NCI-H1694 treated with DMSO at 0.1 percent for 48 hours (cell line): ENCODE measurements at regions not wholly inside any gene's neighbourhood (a gene's known extent, or its start where the extent isn't known, plus 50 kb on each side); places are given as distances from the start of the nearest gene placed in this dataset.
"Not testable (repeated sequence)": the region's sequence is repeated elsewhere in the genome, so short reads cannot be mapped to it uniquely, and the experiment has no call there.

Experiments
- DNase-seq: peaks from one replicate; lab custom pipeline; 2025; lab: John Stamatoyannopoulos, UW

DNA sequence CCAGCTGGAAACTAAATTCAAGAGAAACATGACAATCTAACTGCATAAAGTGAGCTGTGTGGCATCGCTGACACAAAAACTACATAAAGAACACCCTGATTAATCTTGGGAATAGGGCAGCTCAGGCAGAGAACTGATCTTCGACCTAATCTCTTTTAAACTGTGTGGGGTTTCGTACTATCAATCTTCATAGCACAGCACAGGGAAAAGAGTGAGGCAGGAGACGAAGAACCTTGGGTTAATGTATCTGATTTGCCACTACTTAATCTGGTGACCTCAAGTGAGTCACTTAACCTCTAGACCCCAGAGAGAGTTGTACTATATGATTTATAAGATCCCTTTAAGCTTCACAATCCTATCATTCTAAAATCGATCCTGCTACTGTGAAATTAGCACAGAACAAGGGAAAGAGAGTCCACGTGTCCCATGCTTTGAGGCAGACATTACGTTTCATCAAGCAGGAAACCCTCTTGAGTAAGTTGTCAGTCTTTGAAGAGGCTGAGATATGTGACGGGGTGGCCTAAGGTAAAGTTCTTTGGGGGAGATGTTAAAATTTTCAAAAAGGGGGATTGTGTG is 519.7 kb downstream of the SOCS6 start:
- no peak for DNase-seq

DNA sequence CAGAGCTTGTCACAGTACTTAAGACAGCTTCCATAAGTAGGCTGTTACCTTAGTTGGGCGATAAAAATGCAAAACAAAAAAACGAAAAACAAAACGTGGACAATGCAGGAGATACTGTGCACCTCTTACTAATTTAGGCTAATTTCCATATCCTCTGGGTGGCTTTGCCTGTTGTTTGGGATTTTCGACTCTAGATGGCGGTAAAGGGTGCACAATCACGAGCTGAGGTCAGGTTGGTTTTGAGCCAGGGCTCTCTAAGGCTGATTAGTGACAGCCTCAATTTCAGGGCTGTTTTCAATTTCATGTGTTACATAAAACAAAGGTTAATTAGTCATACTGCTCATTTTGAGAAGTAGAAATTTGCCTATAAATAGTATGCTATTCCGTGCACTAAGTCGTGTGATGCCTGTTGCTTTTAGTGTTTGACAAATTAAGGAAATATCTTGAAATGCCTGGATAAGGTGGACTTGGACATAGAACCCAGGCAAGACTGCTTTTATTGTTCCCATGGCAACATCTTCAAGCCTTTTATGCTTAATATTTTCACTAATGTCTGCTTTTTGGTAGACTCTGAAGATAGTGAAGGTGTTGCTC is 493.1 kb downstream of the SOCS6 start:
- DNase-seq, result peak; percentile 33

DNA sequence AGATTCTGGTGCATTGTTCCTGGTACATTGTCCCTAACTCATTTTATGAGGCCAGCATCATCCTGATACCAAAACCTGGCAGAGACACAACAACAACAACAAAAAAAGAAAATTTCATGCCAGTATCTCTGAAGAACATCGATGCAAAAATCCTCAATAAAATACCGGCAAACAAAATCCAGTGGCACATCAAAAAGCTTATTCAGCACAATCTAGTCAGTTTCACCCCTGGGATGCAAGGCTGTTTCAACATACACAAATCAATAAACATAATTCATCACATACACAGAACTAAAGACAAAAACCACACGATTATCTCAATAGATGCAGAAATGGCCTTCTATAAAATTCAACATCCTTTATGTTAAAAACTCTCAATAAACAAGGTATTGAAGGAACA is 477.4 kb downstream of the SOCS6 start:
- not testable (repeated sequence) for DNase-seq

DNA sequence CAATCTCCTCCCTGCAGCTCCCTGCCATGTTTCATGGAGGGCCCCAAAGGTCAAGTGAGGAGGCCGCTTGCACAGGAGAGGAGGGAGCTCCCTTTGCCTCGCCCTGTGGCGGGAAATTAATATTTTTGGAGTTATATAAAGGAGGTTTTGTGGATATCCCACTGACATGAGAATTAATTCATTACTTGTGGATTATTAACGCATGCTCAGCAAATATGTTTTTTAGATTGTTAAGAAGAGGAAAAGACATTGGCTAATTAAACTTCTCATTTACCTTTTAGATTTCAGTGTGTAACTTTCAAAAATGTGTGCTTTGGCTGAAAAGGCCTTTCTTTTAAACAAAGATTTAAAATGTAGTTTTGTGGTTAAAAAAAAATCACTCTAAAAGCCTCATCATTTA is 474.0 kb downstream of the SOCS6 start:
- no peak for DNase-seq

DNA sequence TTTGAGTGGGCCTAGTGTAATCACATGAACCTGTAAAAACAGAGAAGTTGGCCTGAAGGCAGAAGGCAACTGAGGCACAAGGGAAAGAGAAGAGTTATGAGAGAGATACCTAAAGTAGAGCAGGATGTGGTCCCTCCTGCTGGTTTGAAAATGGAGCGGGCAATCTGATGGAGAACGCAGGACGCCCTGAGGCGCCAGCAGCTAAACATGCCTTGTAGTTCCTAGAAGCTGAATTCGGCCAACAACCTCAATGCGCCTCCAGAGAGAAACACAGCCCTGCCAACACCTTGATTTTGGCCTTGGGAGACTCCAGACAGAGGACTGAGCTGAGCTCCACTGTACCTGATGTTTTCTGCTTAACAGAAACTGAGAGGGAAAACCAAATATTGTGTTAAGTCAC is 469.9 kb downstream of the SOCS6 start:
- DNase-seq, result no peak

DNA sequence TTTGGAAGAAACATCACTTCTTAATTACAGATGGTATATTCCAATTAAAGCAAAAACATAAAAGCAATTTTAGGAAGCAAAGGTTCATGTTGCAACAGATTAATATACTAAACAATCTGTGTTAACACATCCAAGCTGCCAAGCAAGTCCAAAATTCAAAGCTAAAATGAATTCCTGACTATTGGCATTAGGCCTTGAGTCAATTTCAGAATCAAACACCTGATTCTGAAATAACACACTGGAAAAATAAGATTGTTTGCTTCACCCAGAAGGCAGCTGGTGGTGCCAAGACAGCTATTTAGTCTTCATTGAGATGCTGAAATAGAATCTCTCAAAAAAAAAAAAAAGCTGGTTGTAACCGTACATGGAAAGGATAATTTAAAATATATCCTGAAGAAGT is 465.6 kb downstream of the SOCS6 start:
- DNase-seq, result no peak

DNA sequence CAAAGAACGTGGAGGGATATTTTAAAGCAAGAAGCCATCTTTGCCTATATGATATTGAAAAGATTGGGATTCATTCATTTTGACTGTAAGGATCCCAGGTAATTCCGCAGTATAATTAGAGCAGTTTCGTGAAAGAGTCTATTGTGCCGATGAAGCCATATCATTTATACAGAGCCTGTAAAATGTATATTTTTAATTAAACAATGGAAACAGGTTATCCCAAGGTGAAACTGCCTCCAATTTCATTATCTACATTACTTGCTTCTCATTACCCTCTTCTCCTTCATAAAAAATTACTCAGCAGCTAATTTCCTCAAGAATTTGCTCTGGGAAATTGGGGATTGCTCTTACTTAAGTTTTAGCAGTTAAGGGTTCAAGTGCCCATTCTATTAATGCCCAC is 444.1 kb downstream of the SOCS6 start:
- DNase-seq, result no peak

DNA sequence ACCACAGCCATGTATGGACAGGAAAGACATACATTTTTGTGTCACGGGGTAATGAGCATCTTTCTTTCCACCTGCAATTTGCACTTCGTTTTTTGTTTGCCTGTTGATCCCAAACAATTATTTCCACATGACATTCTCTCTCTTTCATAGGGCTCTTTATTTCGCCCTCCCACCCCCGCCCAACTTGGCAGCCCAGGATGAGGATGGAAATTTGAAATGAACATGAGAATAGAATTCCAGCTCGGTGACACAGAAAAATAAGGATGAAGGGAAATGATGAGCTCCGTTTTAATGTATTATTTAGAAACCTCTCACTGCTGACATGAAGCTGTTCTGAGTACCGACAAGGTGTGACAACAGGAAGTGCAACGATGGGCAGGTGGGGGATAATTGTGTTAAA is 443.3 kb downstream of the SOCS6 start:
- DNase-seq, result no peak

DNA sequence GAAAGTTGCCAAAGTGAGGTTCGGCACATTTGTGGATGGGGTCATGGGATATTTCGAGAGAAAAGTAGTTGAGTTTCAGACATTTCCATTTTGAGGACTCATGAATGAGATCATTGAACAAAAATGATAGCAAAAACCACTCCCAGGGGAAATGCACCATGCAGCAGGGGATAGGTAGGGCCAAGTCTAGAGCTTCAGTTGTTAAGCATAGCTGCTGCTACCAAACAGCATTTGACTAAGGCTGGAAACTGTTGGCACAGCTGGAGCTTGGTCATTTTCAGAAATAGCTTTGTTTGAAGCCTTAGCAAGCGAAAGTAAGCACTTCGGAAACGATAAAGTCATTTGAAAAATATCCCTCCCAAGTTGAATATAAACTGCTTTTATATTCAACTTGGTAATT is 431.8 kb downstream of the SOCS6 start:
- DNase-seq, result no peak

DNA sequence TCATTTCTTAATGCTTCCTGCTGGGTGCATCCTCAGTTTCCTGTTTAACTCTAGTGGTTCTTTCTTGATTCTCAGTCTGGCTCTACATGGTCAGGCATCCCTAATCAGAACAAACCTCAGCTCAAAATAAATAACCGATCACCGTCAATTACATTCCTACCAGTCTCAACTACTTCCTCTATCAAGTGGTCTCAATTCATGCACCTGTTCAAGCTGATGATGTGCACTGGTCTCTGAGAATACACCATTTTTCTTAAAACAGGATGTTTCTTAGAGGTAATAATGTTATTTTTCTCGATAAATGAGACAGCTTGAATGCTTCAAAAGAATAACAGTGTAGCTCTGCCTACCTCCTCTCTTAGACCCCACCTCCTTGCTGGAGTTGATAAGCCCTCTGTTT is 420.9 kb downstream of the SOCS6 start:
- DNase-seq, result no peak

DNA sequence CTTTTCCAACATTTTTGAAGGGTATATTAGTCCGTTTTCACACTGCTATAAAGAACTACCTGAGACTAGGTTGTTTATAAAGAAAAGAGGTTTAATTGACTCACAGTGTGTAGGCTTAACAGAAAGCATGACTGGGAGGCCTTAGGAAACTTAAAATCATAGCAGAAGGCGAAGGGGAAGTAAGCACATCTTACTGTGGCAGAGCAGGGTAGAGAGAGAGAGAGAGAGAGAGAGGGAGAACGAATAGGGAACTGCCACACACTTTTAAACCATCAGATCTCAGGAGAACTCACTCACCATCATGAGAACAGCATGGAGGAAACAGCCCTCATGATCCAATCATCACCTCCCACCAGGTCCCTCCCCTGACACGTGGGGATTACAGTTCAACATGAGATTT is 420.3 kb downstream of the SOCS6 start:
- no peak for DNase-seq

DNA sequence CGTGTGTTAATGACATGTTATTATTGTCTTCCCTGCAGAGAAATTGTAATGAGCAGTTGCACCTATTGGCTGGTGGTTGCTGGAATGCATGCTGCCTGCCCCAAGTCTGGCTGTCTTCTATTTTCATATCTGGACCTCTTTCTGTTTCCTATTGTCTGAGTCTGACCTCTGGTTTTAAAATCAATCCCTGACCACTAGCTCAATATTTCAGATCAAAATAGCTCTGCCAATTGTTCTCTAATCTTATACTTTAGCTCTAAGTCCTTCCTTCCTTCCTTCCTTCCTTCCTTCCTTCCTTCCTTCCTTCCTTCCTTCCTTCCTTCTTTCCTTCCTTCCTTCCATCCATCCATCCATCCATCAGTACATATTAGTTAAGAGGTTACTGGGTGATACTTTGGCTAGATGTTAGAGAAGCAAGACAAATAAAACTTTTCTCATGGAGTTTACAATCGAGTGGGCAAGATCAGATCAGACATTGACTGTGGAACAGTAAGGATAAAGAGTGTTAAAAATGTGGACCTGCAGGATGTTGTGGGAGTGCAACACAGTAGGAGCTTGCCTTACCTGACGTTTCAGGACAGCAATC is 417.1 kb downstream of the SOCS6 start:
- DNase-seq, result no peak

DNA sequence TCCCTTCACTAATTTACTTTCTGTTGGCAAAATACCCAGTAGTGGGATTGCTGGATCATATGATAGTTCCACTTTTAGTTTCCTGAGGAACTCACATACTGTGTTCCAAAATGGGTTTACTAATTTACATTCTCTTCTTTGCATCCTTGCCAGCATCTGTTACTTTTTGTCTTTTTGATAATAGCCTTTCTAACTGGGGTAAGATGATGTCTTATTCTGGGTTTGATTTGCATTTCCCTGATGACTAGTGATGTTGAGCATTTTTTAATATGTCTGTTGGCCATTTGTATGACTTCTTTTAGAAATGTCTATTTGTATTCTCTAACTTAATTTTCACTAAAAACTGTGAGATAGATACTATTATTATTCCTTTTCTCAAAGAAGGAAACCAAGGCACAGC is 411.7 kb downstream of the SOCS6 start:
- DNase-seq, result no peak

DNA sequence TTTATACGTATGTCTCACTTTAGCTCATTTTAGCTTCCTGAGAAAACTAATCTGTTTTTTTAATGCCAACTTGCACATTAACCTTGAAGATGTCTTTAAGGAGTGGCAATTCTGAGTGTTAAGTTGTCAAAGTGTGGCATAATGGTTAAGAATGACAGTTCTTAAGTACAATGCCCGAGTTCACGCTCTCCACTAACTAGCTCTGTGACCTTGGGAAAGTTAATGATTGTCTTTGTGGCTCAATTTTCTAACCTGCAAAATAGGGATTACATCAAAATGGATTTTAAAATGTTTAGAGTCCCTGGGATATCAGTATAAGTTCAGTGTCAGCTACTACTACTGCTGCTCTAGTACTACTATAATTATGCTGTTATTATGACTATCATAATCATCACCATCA is 409.7 kb downstream of the SOCS6 start:
- DNase-seq, result no peak

DNA sequence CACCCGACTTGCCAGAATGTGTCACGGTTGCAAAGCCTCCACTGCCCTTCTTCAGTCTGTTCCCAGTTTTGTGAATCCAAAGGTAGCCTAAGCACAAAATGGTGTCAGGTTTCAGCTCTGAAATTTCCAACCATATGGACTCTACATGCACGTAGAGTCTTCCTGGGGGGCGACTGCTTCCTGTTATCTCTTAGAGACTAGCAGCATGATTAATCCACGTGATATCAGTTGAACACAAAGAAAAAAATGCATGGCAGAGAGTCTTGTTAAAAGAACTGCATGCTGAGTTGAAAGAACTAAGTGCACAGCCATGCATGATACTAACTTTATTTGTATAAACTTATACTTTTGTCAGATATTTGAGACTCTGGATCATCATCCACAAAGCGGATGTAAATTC is 404.4 kb downstream of the SOCS6 start:
- DNase-seq, result no peak

DNA sequence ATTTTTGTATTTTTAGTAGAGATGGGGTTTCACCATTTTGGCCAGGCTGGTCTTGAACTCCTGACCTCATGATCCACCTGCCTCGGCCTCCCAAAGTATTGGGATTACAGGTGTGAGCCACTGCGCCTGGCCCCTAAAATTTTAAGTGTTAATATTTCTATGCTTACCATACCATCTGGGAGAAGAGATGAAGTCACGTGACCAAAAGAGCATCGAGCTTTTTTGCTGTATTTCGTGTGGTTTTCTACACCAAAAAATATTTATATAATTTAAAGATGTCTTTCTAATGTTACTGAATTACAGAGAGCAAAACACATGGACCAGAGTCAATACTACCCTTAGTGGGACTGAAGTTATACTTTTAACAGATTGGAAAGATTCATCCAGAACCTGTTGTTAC is 400.9 kb downstream of the SOCS6 start:
- DNase-seq, result not testable (repeated sequence)

DNA sequence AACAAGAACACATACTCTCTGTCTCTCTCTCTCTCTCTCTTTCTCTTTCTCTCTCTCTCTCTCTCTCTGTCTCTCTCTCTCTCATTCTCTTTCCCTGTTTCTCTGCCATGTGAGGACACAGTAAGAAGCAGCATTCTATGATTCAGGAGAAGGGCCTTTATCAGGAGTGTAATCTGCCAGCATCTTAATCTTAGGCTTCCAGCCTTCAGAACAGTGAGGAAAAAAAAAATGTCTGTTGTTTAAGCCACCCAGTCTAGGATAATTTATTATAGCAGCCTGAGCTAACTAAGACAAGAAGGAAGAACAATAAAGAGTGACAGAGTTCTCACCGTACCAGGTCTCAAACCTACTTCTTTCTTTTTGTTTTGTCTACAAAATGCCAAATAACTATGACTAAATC is 399.4 kb downstream of the SOCS6 start:
- no peak for DNase-seq

DNA sequence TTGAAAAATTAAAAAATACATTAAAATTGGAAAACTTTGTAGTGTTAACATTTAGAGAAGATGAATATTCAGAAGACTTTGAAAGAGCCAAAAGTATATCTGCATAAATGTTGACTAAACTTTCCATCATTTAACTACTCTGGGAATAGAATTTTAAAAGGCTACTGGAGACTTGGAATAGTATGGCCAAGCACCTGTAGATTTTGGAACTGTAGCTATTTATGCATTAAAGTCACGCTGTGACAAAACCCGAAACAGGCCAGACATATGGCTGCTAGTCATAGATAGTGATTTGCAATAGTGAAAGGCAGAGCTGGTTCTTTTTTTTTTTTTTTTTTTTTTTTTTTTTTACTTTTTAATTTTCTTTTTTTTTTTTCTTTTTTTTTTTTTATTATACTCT is 396.0 kb downstream of the SOCS6 start:
- DNase-seq, result no peak

DNA sequence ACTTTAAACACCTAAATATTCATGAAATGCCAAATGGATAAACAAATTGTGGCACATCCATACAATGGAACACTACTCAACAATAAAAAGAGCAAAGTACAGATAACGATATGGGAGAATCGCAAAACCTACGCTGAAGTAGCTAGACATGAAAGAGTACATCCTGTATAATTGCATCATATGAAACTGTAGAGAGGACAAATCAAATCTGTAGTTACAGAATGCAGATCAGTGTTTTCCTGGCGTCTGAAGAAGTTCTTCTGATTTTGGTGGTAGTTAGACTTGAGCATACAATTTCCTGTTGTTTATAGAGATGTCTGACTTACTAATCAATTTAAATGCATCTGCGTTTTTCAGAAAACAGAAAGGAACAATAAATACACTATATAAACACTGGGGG is 394.4 kb downstream of the SOCS6 start:
- no peak for DNase-seq

DNA sequence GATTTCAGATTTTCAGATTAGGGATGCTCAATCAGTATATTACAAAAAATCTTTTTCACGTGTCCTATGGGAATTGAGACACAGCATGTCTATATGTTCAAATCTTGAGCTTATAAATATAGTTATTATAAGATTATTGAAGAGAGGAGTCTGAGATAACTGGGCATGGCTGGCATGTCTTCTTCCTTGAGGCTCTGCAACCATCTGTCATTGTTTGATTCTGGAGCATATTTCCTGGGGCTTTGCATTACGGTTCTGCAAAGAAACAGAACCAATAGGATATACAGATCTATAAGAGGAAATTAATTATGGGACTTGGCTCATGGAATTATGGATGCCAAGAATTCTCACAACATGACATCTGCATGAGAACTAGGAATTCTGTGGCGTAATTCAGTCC is 386.1 kb downstream of the SOCS6 start:
- no peak for DNase-seq

DNA sequence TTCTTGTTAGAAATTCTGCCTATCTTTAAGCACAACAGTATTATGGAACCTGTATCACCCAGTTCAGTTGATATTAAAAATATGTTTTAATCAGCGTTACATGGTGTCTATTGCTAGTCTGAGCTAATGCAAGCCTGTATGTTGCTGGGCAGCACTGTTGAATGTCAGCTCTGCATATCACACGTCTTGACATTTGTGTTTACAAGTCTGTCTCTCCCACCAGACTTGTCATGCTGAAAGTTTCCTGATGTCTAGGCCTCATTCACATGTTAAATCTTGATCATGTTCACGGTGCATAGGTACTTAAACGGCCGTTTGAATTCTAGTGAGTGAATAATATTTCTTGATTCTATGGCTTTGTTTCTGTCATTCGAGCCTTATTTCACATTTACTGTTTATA is 385.0 kb downstream of the SOCS6 start:
- no peak for DNase-seq

DNA sequence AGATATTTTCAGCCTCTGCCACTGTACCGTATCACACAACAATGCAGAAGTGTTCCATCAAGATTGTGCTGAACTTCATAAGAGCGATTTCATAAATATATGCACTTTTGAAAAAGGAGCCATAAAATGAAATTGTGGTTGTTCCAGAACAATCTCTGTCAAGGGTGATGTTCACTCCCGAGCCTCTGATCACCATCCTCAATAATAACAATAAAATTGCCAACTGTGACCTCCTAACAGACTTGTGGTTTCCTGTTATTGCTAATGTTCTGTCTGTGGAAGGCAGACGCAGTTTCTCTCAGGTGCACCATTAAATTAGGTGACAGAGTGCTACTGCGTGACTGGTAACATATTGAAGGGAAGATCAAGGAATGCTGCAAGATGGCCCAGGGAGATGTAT is 383.7 kb downstream of the SOCS6 start:
- no peak for DNase-seq

DNA sequence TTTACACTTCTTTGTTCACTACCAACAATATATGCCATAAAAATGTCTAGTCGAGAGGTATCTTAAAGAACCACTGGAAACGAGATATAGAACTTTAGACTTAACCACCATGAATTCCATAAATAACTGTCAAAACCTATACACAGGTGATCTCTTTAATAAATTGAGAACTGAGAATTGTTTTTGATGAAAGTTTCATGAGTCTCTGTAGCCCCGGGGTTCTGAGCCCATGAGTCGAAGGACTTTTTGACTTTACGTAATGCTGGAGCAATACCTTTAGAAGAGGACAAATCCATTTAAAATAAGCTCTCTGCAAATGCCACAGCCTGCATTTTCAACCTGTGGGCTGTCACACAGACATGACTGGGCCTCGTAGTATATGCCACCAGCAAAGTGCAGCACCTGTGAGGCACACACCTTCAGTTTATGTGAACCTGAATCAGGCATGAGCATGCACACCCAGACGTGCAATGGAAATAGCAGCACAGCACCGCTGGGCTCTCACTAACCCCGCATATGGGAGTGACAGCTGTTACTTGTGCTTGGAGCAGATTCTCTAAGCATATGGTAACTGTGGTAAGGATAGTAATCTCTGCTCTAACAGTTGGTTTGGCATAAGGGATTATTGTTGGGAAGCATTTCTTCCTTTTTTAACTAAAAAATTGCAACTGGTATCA is 383.2 kb downstream of the SOCS6 start:
- no peak for DNase-seq

DNA sequence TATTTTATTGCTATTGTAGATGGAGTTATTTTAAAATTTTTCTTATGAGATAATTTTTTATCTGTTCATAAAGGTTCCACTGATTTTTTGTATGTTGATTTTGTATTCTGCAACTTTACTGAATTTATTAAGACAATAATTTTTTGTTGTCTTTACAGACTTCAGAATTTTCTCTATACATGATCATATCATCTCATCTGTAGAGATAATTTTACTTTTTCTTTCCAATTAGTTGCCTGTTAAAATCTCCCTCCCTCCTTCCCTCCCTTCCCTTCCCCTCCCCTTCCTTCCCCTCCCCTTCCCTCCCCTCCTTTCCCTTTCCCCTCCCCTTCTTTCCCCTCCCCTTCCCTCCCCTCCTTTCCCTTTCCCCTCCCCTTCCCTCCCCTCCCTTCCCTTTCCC is 378.1 kb downstream of the SOCS6 start:
- no peak for DNase-seq
